Natural killer cell treated with Interleukin-12 subunit alpha and Interleukin-12 subunit beta and Interleukin-15 and Interleukin-18, amount 100 ng/mL, for 72 hours (primary cell): ENCODE measurements at regions not wholly inside any gene's neighbourhood (a gene's known extent, or its start where the extent isn't known, plus 50 kb on each side); places are given as distances from the start of the nearest gene placed in this dataset.

Experiments
- ATAC-seq, 2 donors: fragments of 150-1000 bp; cut with Tn5 transposase in 1 of 2; sonication (Bioruptor Pico), chemical (Tn5 transposase) in 1 of 2; 2 replicates each; pipeline ENCODE4 v1.10.0; 2021
- DNase-seq: peaks from one replicate; pipeline ENCODE4 v3.0.0; 2022; ENCODE audit warnings: low spot score
- H3K27ac Mint-ChIP-seq, 2 donors: 1 replicate in 1 of 2; 2 replicates in 1 of 2; pipeline ENCODE4 v1.8.0; 2022; ENCODE audit warnings: mixed read lengths in 2 of 2, mild to moderate bottlenecking in 1 of 2, moderate library complexity in 1 of 2
- H3K27me3 Mint-ChIP-seq, 2 donors: 1 replicate in 1 of 2; 2 replicates in 1 of 2; pipeline ENCODE4 v1.8.0; 2022; ENCODE audit warnings: mixed read lengths in 2 of 2
- H3K36me3 Mint-ChIP-seq: one replicate; pipeline ENCODE4 v1.8.0; 2022; ENCODE audit warnings: mixed read lengths
- H3K4me1 Mint-ChIP-seq, 2 donors: 1 replicate in 1 of 2; 2 replicates in 1 of 2; pipeline ENCODE4 v1.8.0; 2022; ENCODE audit warnings: low read depth in 2 of 2, mixed read lengths in 2 of 2, mild to moderate bottlenecking in 1 of 2
- H3K4me3 Mint-ChIP-seq: one replicate; pipeline ENCODE4 v1.8.0; 2022; ENCODE audit warnings: mixed read lengths
- H3K9me3 Mint-ChIP-seq: 2 replicates; pipeline ENCODE4 v1.8.0; 2022; ENCODE audit warnings: mixed read lengths

GRCh38 chr2:162989507-162989906 lies 150.9 kb upstream of the KCNH7 start:
- H3K36me3 Mint-ChIP-seq: no peaks in the 10 kb centered on the region
- H3K4me3 Mint-ChIP-seq: no peak overlapping the region
- H3K4me1 Mint-ChIP-seq: no peaks in the 10 kb centered on the region
- DNase-seq: no peak
- H3K27ac Mint-ChIP-seq: no peak overlapping the region
- no peaks in the 10 kb centered on the region for H3K27me3 Mint-ChIP-seq
- ATAC-seq: no peak
- H3K9me3 Mint-ChIP-seq: peaks cover 15% of the 10 kb centered on the region

- Mint-ChIP-seq H3K4me3 (no peak overlapping the region), H3K27me3 (no peaks in the 10 kb centered on the region), H3K27ac (no peak overlapping the region), H3K9me3 (peaks cover 5% of the 10 kb centered on the region), H3K4me1 (no peaks in the 10 kb centered on the region), H3K36me3 (peaks cover 2% of the 10 kb centered on the region)
- no peak for DNase-seq
- no peak for ATAC-seq
Observed at GRCh38 chr2:162974771-162975170, 136.2 kb upstream of the KCNH7 start.

- Mint-ChIP-seq H3K27me3 (no peaks in the 10 kb centered on the region), H3K9me3 (peaks cover 3% of the 10 kb centered on the region)
Observed at GRCh38 chr2:162972383-162972782, 133.8 kb upstream of the KCNH7 start.

GRCh38 chr2:162968306-162968705 lies 129.7 kb upstream of the KCNH7 start:
- Mint-ChIP-seq H3K9me3 (peaks cover 12% of the 10 kb centered on the region), H3K27ac (no peak overlapping the region)
- ATAC-seq: no peak

More at GRCh38 chr2:162972383-162972782, 133.8 kb upstream of the KCNH7 start:
- no peak overlapping the region for H3K27ac Mint-ChIP-seq
- no peaks in the 10 kb centered on the region for H3K4me1 Mint-ChIP-seq
- ATAC-seq (no peak), DNase-seq (no peak)
- H3K36me3 Mint-ChIP-seq: no peaks in the 10 kb centered on the region
- H3K4me3 Mint-ChIP-seq: no peak overlapping the region

GRCh38 chr2:162967811-162968210 lies 129.2 kb upstream of the KCNH7 start:
- Mint-ChIP-seq H3K27ac (no peak overlapping the region), H3K4me1 (no peaks in the 10 kb centered on the region), H3K27me3 (no peaks in the 10 kb centered on the region), H3K9me3 (peaks cover 12% of the 10 kb centered on the region), H3K4me3 (no peak overlapping the region), H3K36me3 (no peaks in the 10 kb centered on the region)
- DNase-seq (no peak), ATAC-seq (no peak)

More at GRCh38 chr2:162968306-162968705, 129.7 kb upstream of the KCNH7 start:
- H3K4me3 Mint-ChIP-seq: no peak overlapping the region
- DNase-seq: no peak
- H3K4me1 Mint-ChIP-seq: no peaks in the 10 kb centered on the region
- no peaks in the 10 kb centered on the region for H3K36me3 Mint-ChIP-seq
- no peaks in the 10 kb centered on the region for H3K27me3 Mint-ChIP-seq

GRCh38 chr2:162967147-162967546 lies 128.6 kb upstream of the KCNH7 start:
- Mint-ChIP-seq H3K27me3 (no peaks in the 10 kb centered on the region), H3K36me3 (no peaks in the 10 kb centered on the region), H3K9me3 (peaks cover 12% of the 10 kb centered on the region), H3K4me3 (no peak overlapping the region), H3K4me1 (no peaks in the 10 kb centered on the region), H3K27ac (no peak overlapping the region)
- no peak for ATAC-seq
- DNase-seq: no peak

GRCh38 chr2:162965191-162965590 lies 126.6 kb upstream of the KCNH7 start:
- Mint-ChIP-seq H3K9me3 (peaks cover 22% of the 10 kb centered on the region), H3K36me3 (peaks cover 4% of the 10 kb centered on the region), H3K4me3 (no peak overlapping the region), H3K27me3 (no peaks in the 10 kb centered on the region), H3K27ac (no peak overlapping the region), H3K4me1 (no peaks in the 10 kb centered on the region)
- no peak for DNase-seq
- no peak for ATAC-seq

GRCh38 chr2:162964513-162964912 lies 125.9 kb upstream of the KCNH7 start:
- ATAC-seq: no peak
- peaks cover 22% of the 10 kb centered on the region for H3K9me3 Mint-ChIP-seq
- no peaks in the 10 kb centered on the region for H3K27me3 Mint-ChIP-seq
- H3K4me1 Mint-ChIP-seq: no peaks in the 10 kb centered on the region
- H3K36me3 Mint-ChIP-seq: peaks cover 4% of the 10 kb centered on the region
- DNase-seq: no peak
- H3K27ac Mint-ChIP-seq: no peak overlapping the region
- no peak overlapping the region for H3K4me3 Mint-ChIP-seq

GRCh38 chr2:162963156-162963555 lies 124.6 kb upstream of the KCNH7 start:
- Mint-ChIP-seq H3K27ac (no peak overlapping the region), H3K4me1 (no peaks in the 10 kb centered on the region), H3K9me3 (peaks cover 31% of the 10 kb centered on the region), H3K27me3 (no peaks in the 10 kb centered on the region), H3K36me3 (peaks cover 11% of the 10 kb centered on the region), H3K4me3 (no peak overlapping the region)
- ATAC-seq (no peak), DNase-seq (no peak)

GRCh38 chr2:162945785-162946184 lies 107.2 kb upstream of the KCNH7 start:
- Mint-ChIP-seq H3K9me3 (peaks cover 12% of the 10 kb centered on the region), H3K27ac (no peak overlapping the region), H3K36me3 (no peaks in the 10 kb centered on the region), H3K4me3 (no peak overlapping the region), H3K27me3 (no peaks in the 10 kb centered on the region), H3K4me1 (no peaks in the 10 kb centered on the region)
- ATAC-seq (no peak), DNase-seq (no peak)

- peaks cover 3% of the 10 kb centered on the region for H3K9me3 Mint-ChIP-seq
- no peaks in the 10 kb centered on the region for H3K27me3 Mint-ChIP-seq
- H3K4me3 Mint-ChIP-seq: no peak overlapping the region
- no peaks in the 10 kb centered on the region for H3K4me1 Mint-ChIP-seq
- DNase-seq (no peak), ATAC-seq (no peak)
- no peaks in the 10 kb centered on the region for H3K36me3 Mint-ChIP-seq
- no peak overlapping the region for H3K27ac Mint-ChIP-seq
Observed at GRCh38 chr2:162938387-162938786, 99.8 kb upstream of the KCNH7 start.

GRCh38 chr2:162934191-162934590 lies 95.6 kb upstream of the KCNH7 start:
- no peak overlapping the region for H3K4me3 Mint-ChIP-seq
- H3K27me3 Mint-ChIP-seq: no peaks in the 10 kb centered on the region
- ATAC-seq: no peak
- H3K4me1 Mint-ChIP-seq: no peaks in the 10 kb centered on the region
- H3K27ac Mint-ChIP-seq: no peak overlapping the region
- H3K36me3 Mint-ChIP-seq: no peaks in the 10 kb centered on the region
- DNase-seq: no peak
- H3K9me3 Mint-ChIP-seq: peaks cover 3% of the 10 kb centered on the region

GRCh38 chr2:162932416-162932815 lies 93.8 kb upstream of the KCNH7 start:
- H3K4me3 Mint-ChIP-seq: no peak overlapping the region
- no peaks in the 10 kb centered on the region for H3K27me3 Mint-ChIP-seq
- H3K27ac Mint-ChIP-seq: no peak overlapping the region
- DNase-seq: no peak
- no peak for ATAC-seq
- no peaks in the 10 kb centered on the region for H3K36me3 Mint-ChIP-seq
- H3K4me1 Mint-ChIP-seq: no peaks in the 10 kb centered on the region
- peaks cover 3% of the 10 kb centered on the region for H3K9me3 Mint-ChIP-seq

- H3K4me3 Mint-ChIP-seq: no peak overlapping the region
- H3K9me3 Mint-ChIP-seq: peaks cover 7% of the 10 kb centered on the region
- H3K36me3 Mint-ChIP-seq: no peaks in the 10 kb centered on the region
- no peaks in the 10 kb centered on the region for H3K4me1 Mint-ChIP-seq
- DNase-seq (no peak), ATAC-seq (no peak)
- H3K27me3 Mint-ChIP-seq: no peaks in the 10 kb centered on the region
- no peak overlapping the region for H3K27ac Mint-ChIP-seq
Observed at GRCh38 chr2:162929571-162929970, 91.0 kb upstream of the KCNH7 start.

- DNase-seq (no peak), ATAC-seq (no peak)
- Mint-ChIP-seq H3K4me3 (no peak overlapping the region), H3K36me3 (no peaks in the 10 kb centered on the region), H3K4me1 (no peaks in the 10 kb centered on the region), H3K27me3 (no peaks in the 10 kb centered on the region), H3K27ac (no peak overlapping the region), H3K9me3 (peaks cover 11% of the 10 kb centered on the region)
Observed at GRCh38 chr2:162928356-162928755, 89.8 kb upstream of the KCNH7 start.
